WTC11 (cell line): ENCODE measurements at regions not wholly inside any gene's neighbourhood (a gene's known extent, or its start where the extent isn't known, plus 50 kb on each side); places are given as distances from the start of the nearest gene placed in this dataset.

Experiments used
- ATAC-seq: fragments of 200-7000 bp; cut with Tn5 transposase; 2 replicates; pipeline ENCODE4 v1.10.0; 2021; ENCODE audit warnings: mild to moderate bottlenecking, moderate library complexity
- CTCF ChIA-PET: fragments of 300-600 bp; sonication (Branson Sonifier 250); formaldehyde crosslinking; loops from one replicate; lab custom pipeline; 2021; ENCODE audit warnings: antibody characterized with exemption; lab: Charles Lee
- POLR2A ChIA-PET: fragments of 350-600 bp; sonication (Branson Sonifier 250); formaldehyde crosslinking; loops from one replicate; lab custom pipeline; 2021; ENCODE audit warnings: antibody characterized with exemption; lab: Charles Lee
- DNase-seq: peaks from one replicate; pipeline ENCODE4 v3.0.0; 2021; ENCODE audit warnings: low spot score
- H3K27ac Mint-ChIP-seq: 2 replicates; pipeline ENCODE4 v1.8.0; 2021; ENCODE audit warnings: mixed read lengths
- H3K27me3 Mint-ChIP-seq: 2 replicates; pipeline ENCODE4 v1.8.0; 2021; ENCODE audit warnings: low read depth, mild to moderate bottlenecking, moderate library complexity, mixed read lengths
- H3K36me3 Mint-ChIP-seq: 2 replicates; pipeline ENCODE4 v1.8.0; 2021; ENCODE audit warnings: mixed read lengths
- H3K4me1 Mint-ChIP-seq: 2 replicates; pipeline ENCODE4 v1.8.0; 2022; ENCODE audit warnings: mixed read lengths
- H3K4me3 Mint-ChIP-seq: 2 replicates; pipeline ENCODE4 v1.8.0; 2021; ENCODE audit warnings: mild to moderate bottlenecking, moderate library complexity, mixed read lengths
- H3K9me3 Mint-ChIP-seq: 2 replicates; pipeline ENCODE4 v1.8.0; 2021; ENCODE audit warnings: mixed read lengths
- CREB1 ChIP-seq: sonication (generic); formaldehyde crosslinking; IDR thresholded peaks from 2 replicates; pipeline ENCODE4 v1.8.0; 2023; ENCODE audit warnings: mild to moderate bottlenecking, missing genetic modification reagents
- FOXP1 ChIP-seq: sonication (generic); formaldehyde crosslinking; IDR thresholded peaks from 2 replicates; pipeline ENCODE4 v1.8.0; 2022; ENCODE audit warnings: missing genetic modification reagents, mild to moderate bottlenecking, moderate library complexity, borderline replicate concordance
- GRHL2 ChIP-seq: fragments of 250-450 bp; sonication (Bioruptor Pico); IDR thresholded peaks from 2 replicates; pipeline ENCODE4 v1.8.0; 2022; ENCODE audit warnings: mild to moderate bottlenecking, moderate library complexity; ENCODE audit not compliant: insufficient replicate concordance, severe bottlenecking
- IRF1 ChIP-seq: sonication (generic); formaldehyde crosslinking; IDR thresholded peaks from 2 replicates; pipeline ENCODE4 v1.8.0; 2023; ENCODE audit warnings: missing genetic modification reagents
- MXD4 ChIP-seq: fragments of 250-450 bp; sonication (Bioruptor Pico); IDR thresholded peaks from 2 replicates; pipeline ENCODE4 v1.8.0; 2021; ENCODE audit warnings: mild to moderate bottlenecking, moderate library complexity, borderline replicate concordance
- NFE2L1 ChIP-seq: sonication (generic); formaldehyde crosslinking; IDR thresholded peaks from 2 replicates; pipeline ENCODE4 v1.8.1; 2023; ENCODE audit warnings: missing genetic modification reagents
- STAT6 ChIP-seq: sonication (generic); formaldehyde crosslinking; conservative IDR thresholded peaks from 2 replicates; pipeline ENCODE4 v1.8.1; 2023; ENCODE audit warnings: mild to moderate bottlenecking, low read depth, missing genetic modification reagents, moderate library complexity
- TP53 ChIP-seq: sonication (generic); formaldehyde crosslinking; IDR thresholded peaks from 2 replicates; pipeline ENCODE4 v1.8.1; 2023; ENCODE audit warnings: mild to moderate bottlenecking, missing genetic modification reagents
- ZBTB21 ChIP-seq: sonication (generic); formaldehyde crosslinking; IDR thresholded peaks from 2 replicates; pipeline ENCODE4 v1.8.1; 2023; ENCODE audit warnings: mild to moderate bottlenecking, missing genetic modification reagents, borderline replicate concordance
- ZBTB43 ChIP-seq: sonication (generic); formaldehyde crosslinking; IDR thresholded peaks from 2 replicates; pipeline ENCODE4 v1.8.1; 2023; ENCODE audit warnings: mild to moderate bottlenecking, missing genetic modification reagents
- ZNF121 ChIP-seq: sonication (generic); formaldehyde crosslinking; IDR thresholded peaks from 2 replicates; pipeline ENCODE4 v1.8.0; 2023; ENCODE audit warnings: missing genetic modification reagents
- ZNF138 ChIP-seq: sonication (generic); formaldehyde crosslinking; conservative IDR thresholded peaks from 2 replicates; pipeline ENCODE4 v1.8.1; 2022; ENCODE audit warnings: mild to moderate bottlenecking, moderate library complexity, missing genetic modification reagents
- ZNF416 ChIP-seq: fragments of 250-450 bp; sonication (Bioruptor Pico); IDR thresholded peaks from 2 replicates; pipeline ENCODE4 v1.9.0; 2021; ENCODE audit warnings: mild to moderate bottlenecking, inconsistent platforms
- ZNF423 ChIP-seq: fragments of 250-450 bp; sonication (Bioruptor Pico); IDR thresholded peaks from 2 replicates; pipeline ENCODE4 v2.1.2; 2022; ENCODE audit warnings: mild to moderate bottlenecking, moderate library complexity
- ZNF671 ChIP-seq: fragments of 250-450 bp; sonication (Bioruptor Pico); IDR thresholded peaks from 2 replicates; pipeline ENCODE4 v1.8.0; 2021; ENCODE audit warnings: mild to moderate bottlenecking
- TF ChIP-seq, protein P1 (sequence below): sonication (generic); formaldehyde crosslinking; IDR thresholded peaks from 2 replicates; pipeline ENCODE4 v1.8.1; 2023; ENCODE audit warnings: mild to moderate bottlenecking, missing genetic modification reagents, moderate library complexity
- TF ChIP-seq, protein P2 (sequence below): fragments of 250-450 bp; sonication (Bioruptor Pico); IDR thresholded peaks from 2 replicates; pipeline ENCODE4 v2.1.2; 2022; ENCODE audit warnings: mild to moderate bottlenecking, moderate library complexity

GRCh38 chr6:141996823-141997222, 135.9 kb upstream of the GJE1 start:
- no peak for TF ChIP-seq ZNF416 (CRISPR knock-in tag)
- no peak for TF ChIP-seq ZNF138
- TF ChIP-seq CREB1 (CRISPR knock-in tag), result no peak
- no peak for TF ChIP-seq ZNF671 (CRISPR knock-in tag)
- no peak for TF ChIP-seq STAT6 (CRISPR knock-in tag)
- no peak for TF ChIP-seq ZBTB43 (CRISPR knock-in tag)
- TF ChIP-seq, protein P1, sequence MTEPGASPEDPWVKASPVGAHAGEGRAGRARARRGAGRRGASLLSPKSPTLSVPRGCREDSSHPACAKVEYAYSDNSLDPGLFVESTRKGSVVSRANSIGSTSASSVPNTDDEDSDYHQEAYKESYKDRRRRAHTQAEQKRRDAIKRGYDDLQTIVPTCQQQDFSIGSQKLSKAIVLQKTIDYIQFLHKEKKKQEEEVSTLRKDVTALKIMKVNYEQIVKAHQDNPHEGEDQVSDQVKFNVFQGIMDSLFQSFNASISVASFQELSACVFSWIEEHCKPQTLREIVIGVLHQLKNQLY (CRISPR knock-in tag), result no peak
- TF ChIP-seq ZBTB21 (CRISPR knock-in tag), result no peak
- Mint-ChIP-seq H3K9me3 (peaks cover 82% of the 10 kb centered on the region), H3K36me3 (peaks cover 76% of the 10 kb centered on the region), H3K4me1 (no peaks in the 10 kb centered on the region), H3K4me3 (no peak overlapping the region), H3K27ac (no peak overlapping the region), H3K27me3 (no peaks in the 10 kb centered on the region)
- no peak for DNase-seq
- ATAC-seq, result no peak
- ChIA-PET CTCF (no interaction called here), POLR2A (no interaction called here)

DNA sequence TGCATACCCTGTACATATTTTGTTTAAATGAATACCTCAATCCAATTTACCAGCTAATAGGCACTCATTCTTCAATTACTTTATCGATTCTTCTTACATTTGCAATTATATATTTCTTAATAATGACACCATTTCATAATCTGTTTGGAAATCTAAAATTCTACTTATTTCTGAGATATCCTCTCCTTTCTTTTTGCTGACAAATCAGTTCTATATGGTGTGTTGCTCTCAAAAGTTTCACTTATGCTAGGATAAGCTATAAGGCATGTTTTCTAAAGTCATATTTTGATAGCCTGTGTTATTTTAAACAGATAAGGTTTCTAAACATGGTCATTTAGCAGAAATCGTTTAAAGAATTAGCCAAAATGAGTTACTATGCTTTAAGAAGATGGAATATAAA, 140.6 kb upstream of the GJE1 start:
- CTCF ChIA-PET, result interaction anchor here (3.3 kb wide), 1 partner anchor 80 kb away, joined by 47 read pairs; no protein-coding TSS in a partner anchor
- no peak overlapping the region for H3K27ac Mint-ChIP-seq
- TF ChIP-seq MXD4 (CRISPR knock-in tag) (no peak), FOXP1 (CRISPR knock-in tag) (no peak), NFE2L1 (CRISPR knock-in tag) (no peak), ZNF121 (CRISPR knock-in tag) (no peak), GRHL2 (CRISPR knock-in tag) (no peak), TP53 (CRISPR knock-in tag) (no peak), IRF1 (no peak)
- TF ChIP-seq, all 79 proteins: peak for 0
- Mint-ChIP-seq H3K9me3 (peaks cover 41% of the 10 kb centered on the region), H3K36me3 (peaks cover 40% of the 10 kb centered on the region), H3K4me3 (no peak overlapping the region), H3K27me3 (no peaks in the 10 kb centered on the region), H3K4me1 (peaks cover 22% of the 10 kb centered on the region)
- POLR2A ChIA-PET, result no interaction called here
- ATAC-seq, result no peak
- DNase-seq, result no peak

DNA sequence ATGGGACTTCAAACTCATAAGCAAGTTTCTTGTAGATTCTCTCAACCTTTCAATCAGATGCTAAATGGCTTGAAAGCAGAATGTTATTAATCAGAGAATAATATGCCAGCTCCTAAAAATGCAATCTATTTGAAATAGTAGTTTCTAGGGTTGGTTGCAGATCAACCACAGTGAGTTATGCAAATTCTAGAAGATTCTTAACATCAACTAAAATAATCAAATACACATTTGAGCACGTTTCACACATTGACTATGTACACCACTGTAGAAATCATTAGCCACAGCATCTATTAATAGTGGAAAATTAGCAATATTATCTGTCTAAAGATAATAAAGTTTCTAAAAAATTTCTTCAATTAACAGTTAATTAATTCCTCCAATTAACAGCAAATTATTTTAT, 141.9 kb upstream of the GJE1 start:
- Mint-ChIP-seq H3K27ac (no peak overlapping the region), H3K36me3 (peaks cover 30% of the 10 kb centered on the region), H3K4me1 (peaks cover 29% of the 10 kb centered on the region), H3K9me3 (peaks cover 31% of the 10 kb centered on the region), H3K4me3 (no peak overlapping the region), H3K27me3 (no peaks in the 10 kb centered on the region)
- ChIA-PET POLR2A (no interaction called here), CTCF (interaction anchor here (2.1 to 3.3 kb wide), 3 partner anchors 81 to 121 kb away, joined by 10 to 47 read pairs (median 14); no protein-coding TSS in a partner anchor)
- TF ChIP-seq, protein P2, sequence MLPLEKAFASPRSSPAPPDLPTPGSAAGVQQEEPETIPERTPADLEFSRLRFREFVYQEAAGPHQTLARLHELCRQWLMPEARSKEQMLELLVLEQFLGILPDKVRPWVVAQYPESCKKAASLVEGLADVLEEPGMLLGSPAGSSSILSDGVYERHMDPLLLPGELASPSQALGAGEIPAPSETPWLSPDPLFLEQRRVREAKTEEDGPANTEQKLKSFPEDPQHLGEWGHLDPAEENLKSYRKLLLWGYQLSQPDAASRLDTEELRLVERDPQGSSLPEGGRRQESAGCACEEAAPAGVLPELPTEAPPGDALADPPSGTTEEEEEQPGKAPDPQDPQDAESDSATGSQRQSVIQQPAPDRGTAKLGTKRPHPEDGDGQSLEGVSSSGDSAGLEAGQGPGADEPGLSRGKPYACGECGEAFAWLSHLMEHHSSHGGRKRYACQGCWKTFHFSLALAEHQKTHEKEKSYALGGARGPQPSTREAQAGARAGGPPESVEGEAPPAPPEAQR (CRISPR knock-in tag), result no peak
- TF ChIP-seq ZNF423 (CRISPR knock-in tag), result no peak
- ATAC-seq, result no peak
- DNase-seq, result no peak
